K562 (cell line): ENCODE measurements at regions not wholly inside any gene's neighbourhood (a gene's known extent, or its start where the extent isn't known, plus 50 kb on each side); places are given as distances from the start of the nearest gene placed in this dataset.

Source experiments
- ATAC-seq: fragments of 200-7000 bp; cut with Tn5 transposase; 3 replicates; pipeline ENCODE4 v1.9.1; 2020; ENCODE audit warnings: moderate library complexity
- BruUV-seq: library from RNA; stranded (reverse); fragments of 400-500 nt; replicated peaks from 2 replicates; lab custom pipeline; 2021; lab: Mats Ljungman, UMichigan
- CTCF ChIA-PET: fragments of 300-600 bp; formaldehyde crosslinking; extraction: SDS; loops from one replicate; lab custom pipeline; 2021; ENCODE audit warnings: low intra/inter-chr PET ratio; lab: Yijun Ruan, JAX
- POLR2A ChIA-PET: fragments of 300-600, 350-650 bp; sonication (Branson Sonifier 250); formaldehyde crosslinking; extraction: SDS; loops from one replicate; lab custom pipeline; 2021; ENCODE audit warnings: antibody characterized with exemption, inconsistent platforms; lab: Yijun Ruan, JAX
- DNase-seq, 4 experiments: peaks; one replicate each; pipeline versions ENCODE4 v3.0.0 to v3.0.0-alpha.2; 2011 to 2018; ENCODE audit warnings: low spot score in 3 of 4, mixed read lengths in 3 of 4; ENCODE audit errors: extremely low read depth in 1 of 4
- FAIRE-seq: peaks from 2 replicates; lab custom pipeline; 2011; peaks lifted over from hg19 to GRCh38; lab: Jason Lieb, UNC
- H2AFZ ChIP-seq: 2 replicates; pipeline ENCODE4 v1.6.0; 2011; ENCODE audit warnings: low read depth, low read length, control low read depth, inconsistent platforms
- H3K27ac ChIP-seq: fragments of 200-600 bp; 3 replicates; pipeline ENCODE4 v1.8.0; 2011; ENCODE audit warnings: low read depth, mild to moderate bottlenecking, control low read depth, inconsistent platforms, low read length, moderate library complexity, mixed read lengths; ENCODE audit errors: extremely low read depth
- H3K27me3 ChIP-seq, 2 experiments: fragments of 300-600 bp in 1 of 2; 2 replicates in 1 of 2; 3 replicates in 1 of 2; pipeline versions ENCODE4 v1.6.0 to v1.8.0; 2011; ENCODE audit warnings: inconsistent platforms in 2 of 2, low read length in 2 of 2, mild to moderate bottlenecking in 1 of 2, mixed read lengths in 1 of 2, moderate library complexity in 1 of 2; ENCODE audit not compliant: control insufficient read depth in 2 of 2, insufficient read depth in 2 of 2
- H3K36me3 ChIP-seq: fragments of 300-600 bp; 3 replicates; pipeline ENCODE4 v1.8.0; 2011; ENCODE audit warnings: mild to moderate bottlenecking, low read length, inconsistent platforms; ENCODE audit not compliant: control insufficient read depth, insufficient read depth
- H3K4me1 ChIP-seq, 2 experiments: fragments of 200-600 bp in 1 of 2; replicated peaks in 1 of 2; 2 replicates in 1 of 2; 3 replicates in 1 of 2; pipeline versions ENCODE4 v1.5.1 to v1.8.0; 2011; ENCODE audit warnings: inconsistent platforms in 2 of 2, low read length in 2 of 2, mild to moderate bottlenecking in 1 of 2, mixed read lengths in 1 of 2, moderate library complexity in 1 of 2; ENCODE audit not compliant: control insufficient read depth in 2 of 2, insufficient read depth in 2 of 2
- H3K4me2 ChIP-seq: 2 replicates; pipeline ENCODE4 v1.6.1; 2011; ENCODE audit warnings: low read length, control low read depth, inconsistent platforms, mixed read lengths; ENCODE audit not compliant: insufficient read depth
- H3K4me3 ChIP-seq: fragments of 200-600 bp; sonication (generic), shearing (Covaris generic); 2 replicates; pipeline ENCODE4 v1.5.1; 2016; ENCODE audit warnings: control low read depth, inconsistent platforms
- H3K79me2 ChIP-seq: fragments of 200-600 bp; 3 replicates; pipeline ENCODE4 v1.8.0; 2011; ENCODE audit warnings: low read length, inconsistent platforms; ENCODE audit not compliant: control insufficient read depth, insufficient read depth
- H3K9ac ChIP-seq, 2 experiments: 2 replicates each; pipeline versions ENCODE4 v1.6.0 to v1.6.1; 2011; ENCODE audit warnings: low read depth in 2 of 2, low read length in 2 of 2, control low read depth in 1 of 2, inconsistent platforms in 1 of 2, mild to moderate bottlenecking in 1 of 2, mixed read lengths in 1 of 2; ENCODE audit not compliant: insufficient read depth in 1 of 2
- H3K9me1 ChIP-seq: one replicate; pipeline ENCODE4 v1.6.0; 2011; ENCODE audit warnings: inconsistent platforms, mild to moderate bottlenecking, low read length, moderate library complexity; ENCODE audit not compliant: control insufficient read depth, insufficient read depth
- H3K9me3 ChIP-seq: replicated peaks from 2 replicates; pipeline ENCODE4 v1.5.1; 2011; ENCODE audit warnings: low read depth, low read length, inconsistent platforms; ENCODE audit not compliant: control insufficient read depth, insufficient read depth
- H4K20me1 ChIP-seq: replicated peaks from 2 replicates; pipeline ENCODE4 v1.6.1; 2011; ENCODE audit warnings: low read length, inconsistent platforms, mixed read lengths; ENCODE audit not compliant: control insufficient read depth, insufficient read depth
- CBX2 ChIP-seq: fragments of 200-600 bp; sonication (generic); IDR thresholded peaks from one replicate; pipeline ENCODE4 v1.6.1; 2012; ENCODE audit warnings: mild to moderate bottlenecking, low read length, inconsistent platforms; ENCODE audit not compliant: insufficient read depth, poor library complexity, severe bottlenecking
- NFATC3 ChIP-seq: fragments of 450-650 bp; IDR thresholded peaks from 2 replicates; pipeline ENCODE4 v1.6.1; 2017; ENCODE audit warnings: mild to moderate bottlenecking
- POLR3G ChIP-seq: IDR thresholded peaks from 2 replicates; pipeline ENCODE4 v1.6.1; 2011; ENCODE audit not compliant: insufficient read length, insufficient replicate concordance; ENCODE audit errors: extremely low read depth
- TBL1XR1 ChIP-seq, 2 experiments: IDR thresholded peaks; 2 replicates each; pipeline ENCODE4 v1.6.1; 2012; ENCODE audit warnings: improper control_type of control experiment in 2 of 2, low read length in 2 of 2, mild to moderate bottlenecking in 1 of 2
- TCF7 ChIP-seq: sonication (generic); IDR thresholded peaks from 2 replicates; pipeline ENCODE4 v1.6.1; 2016; ENCODE audit warnings: antibody characterized with exemption, borderline replicate concordance
- TOE1 ChIP-seq, 2 experiments: fragments of 450-650 bp in 1 of 2; sonication (generic) in 1 of 2; formaldehyde crosslinking in 1 of 2; IDR thresholded peaks; 2 replicates each; pipeline versions ENCODE4 v1.7.1 to v1.8.0; 2016 to 2022; ENCODE audit warnings: borderline replicate concordance in 2 of 2, mild to moderate bottlenecking in 2 of 2, antibody characterized with exemption in 1 of 2, inconsistent platforms in 1 of 2, low read depth in 1 of 2, missing genetic modification reagents in 1 of 2, moderate library complexity in 1 of 2
- TSC22D4 ChIP-seq: fragments of 450-650 bp; IDR thresholded peaks from 2 replicates; pipeline ENCODE4 v1.6.1; 2016; ENCODE audit warnings: missing genetic modification characterization, missing biosample characterization, control low read depth
- WGBS: fragments of 100-300 bp; shearing (Covaris generic); methylation state at CpG from one replicate; pipeline ENCODE4 v1.1.6; 2016; ENCODE audit warnings: low coverage, mixed read lengths; ENCODE audit not compliant: insufficient coverage; ENCODE audit errors: missing lambda C conversion rate; 5-methylcytosine and 5-hydroxymethylcytosine counted together
- in situ Hi-C: fragments of 300-500 bp; cut with MboI; formaldehyde crosslinking; loops from 4 replicates; pipeline ENCODE4 v1.15.0; 2018; ENCODE audit warnings: inconsistent platforms, mixed read lengths
- intact Hi-C: fragments of 100-400 bp; cut with micrococcal nuclease; formaldehyde crosslinking; loops from 2 replicates; pipeline ENCODE4 v1.14.2; 2022
- TF ChIP-seq, protein P1 (sequence below): sonication (generic); IDR thresholded peaks from 2 replicates; pipeline ENCODE4 v1.6.1; 2016
- TF ChIP-seq, protein P2 (sequence below): fragments of 450-650 bp; formaldehyde crosslinking; IDR thresholded peaks from 2 replicates; pipeline ENCODE4 v1.4.0; 2020; ENCODE audit warnings: mild to moderate bottlenecking, moderate library complexity

DNA sequence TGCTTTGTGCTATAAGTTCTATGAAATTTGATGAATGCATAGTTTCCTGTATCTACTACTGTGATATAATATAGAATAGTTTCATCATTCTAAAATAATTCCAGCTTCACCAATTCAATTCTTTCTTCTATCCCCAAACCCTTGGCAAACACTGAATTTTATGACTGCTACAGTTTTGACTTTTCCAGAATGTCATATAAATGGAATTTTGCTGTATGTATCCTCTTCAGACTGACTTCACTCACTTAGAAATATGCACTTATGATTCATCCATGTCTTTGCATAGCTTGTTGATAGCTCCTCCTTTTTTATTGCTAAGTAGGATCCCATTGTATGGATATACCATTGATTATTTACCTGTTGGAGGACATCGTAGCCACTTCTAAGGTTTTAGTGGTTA, 89.1 kb upstream of the HS3ST3A1 start:
- FAIRE-seq (no peak), DNase-seq (no peak)
- no peaks in the 10 kb centered on the region for H3K79me2 ChIP-seq
- no peak overlapping the region for H3K9ac ChIP-seq
- H3K4me2 ChIP-seq, result no peak overlapping the region
- H2AFZ ChIP-seq, result no peak overlapping the region
- H3K27ac ChIP-seq, result no peak overlapping the region
- H3K4me3 ChIP-seq, result no peak overlapping the region
- WGBS, result 0% methylated on average over 1 of the region's 1 CpG
- no peaks in the 10 kb centered on the region for H3K36me3 ChIP-seq
- CTCF ChIA-PET, result no interaction called here
- in situ Hi-C loops, result no loop called here
- no peaks in the 10 kb centered on the region for H3K9me1 ChIP-seq
- no peaks in the 10 kb centered on the region for H3K9me3 ChIP-seq
- TF ChIP-seq POLR3G, result no peak
- TF ChIP-seq, protein P1, sequence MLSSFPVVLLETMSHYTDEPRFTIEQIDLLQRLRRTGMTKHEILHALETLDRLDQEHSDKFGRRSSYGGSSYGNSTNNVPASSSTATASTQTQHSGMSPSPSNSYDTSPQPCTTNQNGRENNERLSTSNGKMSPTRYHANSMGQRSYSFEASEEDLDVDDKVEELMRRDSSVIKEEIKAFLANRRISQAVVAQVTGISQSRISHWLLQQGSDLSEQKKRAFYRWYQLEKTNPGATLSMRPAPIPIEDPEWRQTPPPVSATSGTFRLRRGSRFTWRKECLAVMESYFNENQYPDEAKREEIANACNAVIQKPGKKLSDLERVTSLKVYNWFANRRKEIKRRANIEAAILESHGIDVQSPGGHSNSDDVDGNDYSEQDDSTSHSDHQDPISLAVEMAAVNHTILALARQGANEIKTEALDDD, result no peak
- no peak for TF ChIP-seq NFATC3
- no peak for TF ChIP-seq TCF7
- no peak for TF ChIP-seq TBL1XR1 (IDR thresholded peaks at IDR 0.05; ENCODE audit: low read length in 2 of 2)
- TF ChIP-seq, protein P2, sequence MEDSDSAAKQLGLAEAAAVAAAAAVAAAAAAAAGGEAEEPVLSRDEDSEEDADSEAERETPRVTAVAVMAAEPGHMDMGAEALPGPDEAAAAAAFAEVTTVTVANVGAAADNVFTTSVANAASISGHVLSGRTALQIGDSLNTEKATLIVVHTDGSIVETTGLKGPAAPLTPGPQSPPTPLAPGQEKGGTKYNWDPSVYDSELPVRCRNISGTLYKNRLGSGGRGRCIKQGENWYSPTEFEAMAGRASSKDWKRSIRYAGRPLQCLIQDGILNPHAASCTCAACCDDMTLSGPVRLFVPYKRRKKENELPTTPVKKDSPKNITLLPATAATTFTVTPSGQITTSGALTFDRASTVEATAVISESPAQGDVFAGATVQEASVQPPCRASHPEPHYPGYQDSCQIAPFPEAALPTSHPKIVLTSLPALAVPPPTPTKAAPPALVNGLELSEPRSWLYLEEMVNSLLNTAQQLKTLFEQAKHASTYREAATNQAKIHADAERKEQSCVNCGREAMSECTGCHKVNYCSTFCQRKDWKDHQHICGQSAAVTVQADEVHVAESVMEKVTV (CRISPR knock-in tag), result no peak
- TF ChIP-seq CBX2, result no peak
- no peak for TF ChIP-seq TOE1 (IDR thresholded peaks at IDR 0.05; ENCODE audit: borderline replicate concordance)
- TF ChIP-seq TOE1 (CRISPR knock-in tag; IDR thresholded peaks at IDR 0.05; ENCODE audit: borderline replicate concordance, low read depth), result no peak
- TF ChIP-seq TSC22D4 (tag), result no peak
- TF ChIP-seq, all 486 proteins: peak for 0
- Histone ChIP-seq H3K4me1 (no peaks in the 10 kb centered on the region), H4K20me1 (no peaks in the 10 kb centered on the region), H3K27me3 (no peaks in the 10 kb centered on the region)
- intact Hi-C loops, result no loop called here
- no TSS peak for BruUV-seq
- POLR2A ChIA-PET, result no interaction called here
- ATAC-seq, result no peak
